A549 (cell line): ENCODE measurements at regions not wholly inside any gene's neighbourhood (a gene's known extent, or its start where the extent isn't known, plus 50 kb on each side); places are given as distances from the start of the nearest gene placed in this dataset.

ENCODE experiments used
- ATAC-seq, 2 experiments: fragments of 200-7000 bp in 1 of 2; fragments of >200 bp in 1 of 2; cut with Nextera tagmentation in 1 of 2; cut with Tn5 transposase in 1 of 2; 3 replicates each; pipeline versions ENCODE4 v1.8.0 to v1.9.1; 2018 to 2020; ENCODE audit warnings: mild to moderate bottlenecking in 1 of 2, moderate library complexity in 1 of 2
- CTCF ChIA-PET: fragments of 300-600 bp; sonication (Branson Sonifier 250); formaldehyde crosslinking; extraction: SDS; loops from one replicate; lab custom pipeline; 2021; ENCODE audit warnings: antibody characterized with exemption, inconsistent platforms; lab: Yijun Ruan, JAX
- POLR2A ChIA-PET: fragments of 350-600 bp; formaldehyde crosslinking; extraction: SDS; loops from one replicate; lab custom pipeline; 2021; ENCODE audit warnings: antibody characterized with exemption, inconsistent platforms; lab: Yijun Ruan, JAX
- DNase-seq, 2 experiments: peaks; one replicate each; pipeline versions ENCODE4 v3.0.0 to v3.0.0-alpha.2; 2011 to 2016; ENCODE audit warnings: low read depth in 1 of 2, low spot score in 1 of 2
- FAIRE-seq: peaks from 2 replicates; lab custom pipeline; 2011; peaks lifted over from hg19 to GRCh38; lab: Jason Lieb, UNC
- H3K27ac ChIP-seq, 2 experiments: fragments of >200 bp; sonication (Bioruptor Twin); formaldehyde crosslinking; 3 replicates each; pipeline ENCODE4 v1.5.1; 2016 to 2017
- H3K4me1 ChIP-seq: fragments of >200 bp; sonication (Bioruptor Twin); formaldehyde crosslinking; 3 replicates; pipeline ENCODE4 v1.6.1; 2016
- H3K4me2 ChIP-seq: fragments of >200 bp; sonication (Bioruptor Twin); formaldehyde crosslinking; 3 replicates; pipeline ENCODE4 v1.6.1; 2016
- H3K4me3 ChIP-seq: fragments of >200 bp; sonication (Bioruptor Twin); formaldehyde crosslinking; 3 replicates; pipeline ENCODE4 v1.5.1; 2016
- H3K9me3 ChIP-seq: fragments of >200 bp; sonication (Bioruptor Twin); formaldehyde crosslinking; 3 replicates; pipeline ENCODE4 v1.6.1; 2016
- ATOH8 ChIP-seq: fragments of 250-450 bp; sonication (Bioruptor Pico); IDR thresholded peaks from 2 replicates; pipeline ENCODE4 v1.5.0; 2020; ENCODE audit warnings: low read depth, mild to moderate bottlenecking, moderate library complexity
- BCL3 ChIP-seq: fragments of >200 bp; sonication (Bioruptor Twin); formaldehyde crosslinking; IDR thresholded peaks from 3 replicates; pipeline ENCODE4 v1.6.1; 2016
- BHLHE40 ChIP-seq: IDR thresholded peaks from 2 replicates; pipeline ENCODE4 v1.6.1; 2012; ENCODE audit warnings: low read depth, low read length, inconsistent platforms
- CBX2 ChIP-seq: fragments of 200-600 bp; sonication (generic); IDR thresholded peaks from 2 replicates; pipeline ENCODE4 v1.6.1; 2016; ENCODE audit warnings: low read depth, mild to moderate bottlenecking, borderline replicate concordance
- CHD2 ChIP-seq: fragments of 150-350 bp; IDR thresholded peaks from 2 replicates; pipeline ENCODE4 v1.6.1; 2014; ENCODE audit warnings: low read length; ENCODE audit not compliant: partially characterized antibody
- CHD4 ChIP-seq: fragments of 200-600 bp; sonication (generic); IDR thresholded peaks from 2 replicates; pipeline ENCODE4 v1.6.1; 2016; ENCODE audit warnings: antibody characterized with exemption, mild to moderate bottlenecking, borderline replicate concordance
- E2F6 ChIP-seq: IDR thresholded peaks from 2 replicates; pipeline ENCODE4 v1.6.1; 2012; ENCODE audit warnings: low read depth, borderline replicate concordance
- FOSB ChIP-seq: fragments of 250-450 bp; sonication (Bioruptor Pico); IDR thresholded peaks from 2 replicates; pipeline ENCODE4 v1.5.0; 2020; ENCODE audit warnings: mild to moderate bottlenecking, moderate library complexity
- FOSL2 ChIP-seq, 2 experiments: fragments of 450-650 bp in 1 of 2; fragments of >200 bp in 1 of 2; sonication (Bioruptor Twin) in 1 of 2; formaldehyde crosslinking; IDR thresholded peaks; 2 replicates each; pipeline versions ENCODE4 v1.5.0 to v1.6.1; 2016 to 2020; ENCODE audit warnings: mild to moderate bottlenecking in 1 of 2, moderate library complexity in 1 of 2
- FOXS1 ChIP-seq: fragments of 250-450 bp; sonication (Bioruptor Pico); IDR thresholded peaks from 2 replicates; pipeline ENCODE4 v1.5.0; 2020; ENCODE audit warnings: mild to moderate bottlenecking, moderate library complexity
- HEYL ChIP-seq: fragments of 250-450 bp; sonication (Bioruptor Pico); IDR thresholded peaks from 2 replicates; pipeline ENCODE4 v1.8.0; 2021; ENCODE audit warnings: mild to moderate bottlenecking, moderate library complexity
- HOXA7 ChIP-seq: fragments of 250-450 bp; sonication (Bioruptor Pico); IDR thresholded peaks from 2 replicates; pipeline ENCODE4 v1.5.0; 2020; ENCODE audit warnings: mild to moderate bottlenecking, moderate library complexity
- HOXB13 ChIP-seq: fragments of 250-450 bp; sonication (Bioruptor Pico); IDR thresholded peaks from 2 replicates; pipeline ENCODE4 v1.5.0; 2020; ENCODE audit warnings: low read depth, mild to moderate bottlenecking, moderate library complexity
- MYC ChIP-seq: IDR thresholded peaks from 2 replicates; pipeline ENCODE4 v1.6.1; 2012; ENCODE audit warnings: mild to moderate bottlenecking, inconsistent platforms, low read length, improper control_type of control experiment, borderline replicate concordance
- NPAS2 ChIP-seq: fragments of 250-450 bp; sonication (Bioruptor Pico); IDR thresholded peaks from 2 replicates; pipeline ENCODE4 v1.8.0; 2022; ENCODE audit warnings: mild to moderate bottlenecking, moderate library complexity, borderline replicate concordance
- POLR2A ChIP-seq: IDR thresholded peaks from 2 replicates; pipeline ENCODE4 v1.6.1; 2012; ENCODE audit warnings: mild to moderate bottlenecking, low read length
- POLR2AphosphoS2 ChIP-seq: conservative IDR thresholded peaks from 2 replicates; pipeline ENCODE4 v1.6.1; 2012; ENCODE audit warnings: low read length, improper control_type of control experiment, inconsistent platforms
- REST ChIP-seq: fragments of 200-600 bp; sonication (generic); IDR thresholded peaks from 2 replicates; pipeline ENCODE4 v1.6.1; 2016; ENCODE audit warnings: antibody characterized with exemption, mild to moderate bottlenecking, moderate library complexity
- RFX5 ChIP-seq: fragments of 450-650 bp; IDR thresholded peaks from 2 replicates; pipeline ENCODE4 v1.7.1; 2014; ENCODE audit warnings: antibody characterized with exemption, mild to moderate bottlenecking, moderate library complexity
- RNF2 ChIP-seq: fragments of 200-600 bp; sonication (generic); IDR thresholded peaks from 2 replicates; pipeline ENCODE4 v1.6.1; 2016; ENCODE audit warnings: low read depth, mild to moderate bottlenecking, antibody characterized with exemption, moderate library complexity, borderline replicate concordance
- SMC3 ChIP-seq: fragments of >200 bp; sonication (Bioruptor Twin); formaldehyde crosslinking; IDR thresholded peaks from 3 replicates; pipeline ENCODE4 v1.6.1; 2018; ENCODE audit warnings: inconsistent platforms
- TP53 ChIP-seq: fragments of 250-450 bp; sonication (Bioruptor Pico); IDR thresholded peaks from 2 replicates; pipeline ENCODE4 v1.5.0; 2021; ENCODE audit warnings: mild to moderate bottlenecking, moderate library complexity
- USF2 ChIP-seq: fragments of 450-650 bp; IDR thresholded peaks from 2 replicates; pipeline ENCODE4 v1.6.1; 2014; ENCODE audit warnings: antibody characterized with exemption
- ZC3H11A ChIP-seq: fragments of 450-650 bp; IDR thresholded peaks from 2 replicates; pipeline ENCODE4 v1.6.1; 2014; ENCODE audit warnings: antibody characterized with exemption, mild to moderate bottlenecking
- ZFP36 ChIP-seq: fragments of 450-650 bp; IDR thresholded peaks from 2 replicates; pipeline ENCODE4 v1.6.1; 2014; ENCODE audit warnings: borderline replicate concordance; ENCODE audit not compliant: partially characterized antibody
- WGBS: methylation state at CpG from one replicate; pipeline ENCODE4 v1.1.6; 2017; ENCODE audit errors: missing lambda C conversion rate; 5-methylcytosine and 5-hydroxymethylcytosine counted together

- CTCF ChIA-PET = no interaction called here
- Histone ChIP-seq H3K4me1 (no peaks in the 10 kb centered on the region), H3K9me3 (no peaks in the 10 kb centered on the region), H3K4me2 (no peak overlapping the region), H3K27ac (no peak overlapping the region), H3K4me3 (no peak overlapping the region)
- no peak for ATAC-seq
- WGBS = 89% methylated on average over 14 of the region's 17 CpGs
- no peak for DNase-seq
- POLR2A ChIA-PET = no interaction called here
- FAIRE-seq = no peak
- TF ChIP-seq POLR2A (no peak), E2F6 (no peak), CHD2 (no peak), SMC3 (no peak), MYC (no peak), BCL3 (no peak), HOXB13 (CRISPR knock-in tag) (no peak), CHD4 (no peak), NPAS2 (CRISPR knock-in tag) (no peak), HOXA7 (CRISPR knock-in tag) (no peak), HEYL (CRISPR knock-in tag) (no peak)
- TF ChIP-seq, all 56 proteins: peak for 0
These were observed 401.5 kb upstream of the JARID2 start for GRCh38 chr6:14844411-14844810.

- H3K4me3 ChIP-seq = no peak overlapping the region
- no peaks in the 10 kb centered on the region for H3K9me3 ChIP-seq
- WGBS = 92% methylated on average over 3 of the region's 3 CpGs
- DNase-seq (no peak), ATAC-seq (no peak), FAIRE-seq (no peak)
- H3K4me1 ChIP-seq = no peaks in the 10 kb centered on the region
- CTCF ChIA-PET = no interaction called here
- no peak overlapping the region for H3K27ac ChIP-seq
- H3K4me2 ChIP-seq = no peak overlapping the region
- TF ChIP-seq BHLHE40 (no peak), FOSB (CRISPR knock-in tag) (no peak), FOSL2 (IDR thresholded peaks at IDR 0.05) (no peak), FOSL2 (CRISPR knock-in tag; IDR thresholded peaks at IDR 0.05) (no peak), ATOH8 (no peak), BCL3 (no peak)
- TF ChIP-seq, all 56 proteins: peak for 0
- POLR2A ChIA-PET = no interaction called here
These were observed 397.9 kb upstream of the JARID2 start for GRCh38 chr6:14848019-14848418.

GRCh38 chr6:14849185-14849584 lies 396.7 kb upstream of the JARID2 start:
- ATAC-seq = no peak
- no peak overlapping the region for H3K4me2 ChIP-seq
- no peak for TF ChIP-seq CHD4
- no peak for TF ChIP-seq RFX5
- no peak for TF ChIP-seq REST
- TF ChIP-seq FOXS1 (CRISPR knock-in tag) = no peak
- no peak for TF ChIP-seq RNF2
- no peak for TF ChIP-seq CBX2
- TF ChIP-seq ZC3H11A = no peak
- TF ChIP-seq USF2 = no peak
- no peak for TF ChIP-seq POLR2AphosphoS2
- no peak for TF ChIP-seq TP53 (CRISPR knock-in tag)
- TF ChIP-seq FOSB (CRISPR knock-in tag) = no peak
- TF ChIP-seq BCL3 = no peak
- TF ChIP-seq ZFP36 = no peak

More at GRCh38 chr6:14849185-14849584, 396.7 kb upstream of the JARID2 start:
- POLR2A ChIA-PET = no interaction called here
- no peak for DNase-seq
- H3K4me1 ChIP-seq = no peaks in the 10 kb centered on the region
- H3K9me3 ChIP-seq = no peaks in the 10 kb centered on the region
- FAIRE-seq = no peak
- CTCF ChIA-PET = interaction anchor here (1.4 kb wide), 1 partner anchor 12 kb away, joined by 6 read pairs; no protein-coding TSS in a partner anchor
- H3K27ac ChIP-seq = no peak overlapping the region
- no peak overlapping the region for H3K4me3 ChIP-seq
